Fibroblast of mammary gland (primary cell): ENCODE measurements at regions not wholly inside any gene's neighbourhood (a gene's known extent, or its start where the extent isn't known, plus 50 kb on each side); places are given as distances from the start of the nearest gene placed in this dataset.

Experiments
- DNase-seq: peaks from one replicate; pipeline ENCODE4 v3.0.0-alpha.2; 2010; ENCODE audit warnings: low read depth
- H3K4me3 ChIP-seq: 2 replicates; pipeline ENCODE4 v1.5.1; 2011; ENCODE audit warnings: low read depth, mild to moderate bottlenecking, low read length, moderate library complexity; ENCODE audit not compliant: control insufficient read depth
- CTCF ChIP-seq: conservative IDR thresholded peaks from 2 replicates; pipeline ENCODE4 v1.5.1; 2011; ENCODE audit warnings: low read depth, low read length, inconsistent platforms; ENCODE audit not compliant: control insufficient read depth, insufficient read depth

GRCh38 chr9:89714321-89714720 is 109.5 kb downstream of the GADD45G start:
- DNase-seq, result peak; percentile 8
- no peak overlapping the region for H3K4me3 ChIP-seq
- TF ChIP-seq CTCF, result no peak

GRCh38 chr9:89715318-89715858 is 110.6 kb downstream of the GADD45G start:
- no peak for DNase-seq
- H3K4me3 ChIP-seq, result no peak overlapping the region
- no peak for TF ChIP-seq CTCF

GRCh38 chr9:89715881-89716280 is 111.1 kb downstream of the GADD45G start:
- H3K4me3 ChIP-seq, result no peak overlapping the region
- no peak for TF ChIP-seq CTCF
- DNase-seq, result no peak

GRCh38 chr9:89716559-89716958 is 111.7 kb downstream of the GADD45G start:
- no peak overlapping the region for H3K4me3 ChIP-seq
- no peak for TF ChIP-seq CTCF
- no peak for DNase-seq

- no peak for TF ChIP-seq CTCF
- no peak for DNase-seq
- H3K4me3 ChIP-seq, result no peak overlapping the region
Observed at GRCh38 chr9:89718176-89718575, 113.4 kb downstream of the GADD45G start.

GRCh38 chr9:89718651-89719050 is 113.8 kb downstream of the GADD45G start:
- no peak for DNase-seq
- no peak for TF ChIP-seq CTCF
- no peak overlapping the region for H3K4me3 ChIP-seq

GRCh38 chr9:89719202-89719601 is 114.4 kb downstream of the GADD45G start:
- H3K4me3 ChIP-seq, result no peak overlapping the region
- DNase-seq, result no peak
- TF ChIP-seq CTCF, result no peak
